Fibroblast of the aortic adventitia (primary cell): ENCODE measurements at regions not wholly inside any gene's neighbourhood (a gene's known extent, or its start where the extent isn't known, plus 50 kb on each side); places are given as distances from the start of the nearest gene placed in this dataset.
A peak's percentile ranks its signal among the peaks of the same experiment; 100 is the strongest.

Experiments
- DNase-seq: peaks from one replicate; pipeline ENCODE4 v3.0.0-alpha.2; 2010; ENCODE audit warnings: low read depth
- H3K4me3 ChIP-seq: 2 replicates; pipeline ENCODE4 v1.5.1; 2011; ENCODE audit warnings: low read depth, mild to moderate bottlenecking, control low read depth, low read length, moderate library complexity
- TF ChIP-seq, protein P1 (sequence below): IDR thresholded peaks from 2 replicates; pipeline ENCODE4 v1.5.1; 2011; ENCODE audit warnings: mild to moderate bottlenecking, low read length, control low read depth, inconsistent platforms; ENCODE audit not compliant: insufficient read depth

DNA sequence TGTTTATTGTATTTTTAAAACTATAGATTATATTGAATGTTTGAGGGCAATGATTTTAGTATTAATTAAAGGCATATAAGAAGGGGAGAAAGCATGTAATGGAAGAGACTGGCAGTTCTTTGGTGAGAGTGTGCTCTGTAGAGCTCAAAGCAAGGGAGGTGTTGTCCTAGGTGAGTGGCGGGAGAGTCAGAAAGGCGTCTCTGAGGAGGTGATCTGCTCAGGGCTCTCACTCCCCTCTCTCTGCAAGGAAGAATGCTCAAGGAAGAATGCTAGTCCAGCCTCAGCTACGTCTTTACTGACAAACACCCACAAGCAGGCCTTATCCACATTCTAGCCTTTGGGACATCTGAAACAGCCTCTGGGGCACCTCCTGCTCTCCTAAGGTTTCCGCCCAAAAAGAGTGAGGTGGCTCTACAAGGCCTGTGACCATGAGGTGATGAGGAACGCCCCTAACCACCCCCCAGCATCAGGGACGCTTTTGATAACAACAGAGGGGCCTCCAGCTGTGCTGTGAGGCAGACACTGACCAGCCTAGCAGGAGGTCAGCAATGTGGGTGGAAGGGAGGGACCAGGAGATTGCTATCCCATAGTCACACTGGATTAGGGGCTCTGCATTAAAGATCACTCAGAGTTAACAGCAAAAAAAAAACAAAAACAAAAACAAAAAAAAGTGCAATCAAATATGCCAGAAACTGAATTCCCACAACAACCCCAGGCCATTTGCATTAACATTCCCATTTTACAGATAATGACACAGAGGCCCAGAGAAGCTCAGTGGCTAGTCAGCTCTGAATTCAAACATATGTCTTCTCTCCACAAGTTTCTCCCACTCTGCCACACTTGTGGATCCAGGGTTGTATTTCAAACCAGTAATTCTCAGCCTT, 202.2 kb upstream of the CTNNB1 start:
- no peak overlapping the region for H3K4me3 ChIP-seq
- TF ChIP-seq, protein P1, sequence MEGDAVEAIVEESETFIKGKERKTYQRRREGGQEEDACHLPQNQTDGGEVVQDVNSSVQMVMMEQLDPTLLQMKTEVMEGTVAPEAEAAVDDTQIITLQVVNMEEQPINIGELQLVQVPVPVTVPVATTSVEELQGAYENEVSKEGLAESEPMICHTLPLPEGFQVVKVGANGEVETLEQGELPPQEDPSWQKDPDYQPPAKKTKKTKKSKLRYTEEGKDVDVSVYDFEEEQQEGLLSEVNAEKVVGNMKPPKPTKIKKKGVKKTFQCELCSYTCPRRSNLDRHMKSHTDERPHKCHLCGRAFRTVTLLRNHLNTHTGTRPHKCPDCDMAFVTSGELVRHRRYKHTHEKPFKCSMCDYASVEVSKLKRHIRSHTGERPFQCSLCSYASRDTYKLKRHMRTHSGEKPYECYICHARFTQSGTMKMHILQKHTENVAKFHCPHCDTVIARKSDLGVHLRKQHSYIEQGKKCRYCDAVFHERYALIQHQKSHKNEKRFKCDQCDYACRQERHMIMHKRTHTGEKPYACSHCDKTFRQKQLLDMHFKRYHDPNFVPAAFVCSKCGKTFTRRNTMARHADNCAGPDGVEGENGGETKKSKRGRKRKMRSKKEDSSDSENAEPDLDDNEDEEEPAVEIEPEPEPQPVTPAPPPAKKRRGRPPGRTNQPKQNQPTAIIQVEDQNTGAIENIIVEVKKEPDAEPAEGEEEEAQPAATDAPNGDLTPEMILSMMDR: no peak
- DNase-seq: no peak

DNA sequence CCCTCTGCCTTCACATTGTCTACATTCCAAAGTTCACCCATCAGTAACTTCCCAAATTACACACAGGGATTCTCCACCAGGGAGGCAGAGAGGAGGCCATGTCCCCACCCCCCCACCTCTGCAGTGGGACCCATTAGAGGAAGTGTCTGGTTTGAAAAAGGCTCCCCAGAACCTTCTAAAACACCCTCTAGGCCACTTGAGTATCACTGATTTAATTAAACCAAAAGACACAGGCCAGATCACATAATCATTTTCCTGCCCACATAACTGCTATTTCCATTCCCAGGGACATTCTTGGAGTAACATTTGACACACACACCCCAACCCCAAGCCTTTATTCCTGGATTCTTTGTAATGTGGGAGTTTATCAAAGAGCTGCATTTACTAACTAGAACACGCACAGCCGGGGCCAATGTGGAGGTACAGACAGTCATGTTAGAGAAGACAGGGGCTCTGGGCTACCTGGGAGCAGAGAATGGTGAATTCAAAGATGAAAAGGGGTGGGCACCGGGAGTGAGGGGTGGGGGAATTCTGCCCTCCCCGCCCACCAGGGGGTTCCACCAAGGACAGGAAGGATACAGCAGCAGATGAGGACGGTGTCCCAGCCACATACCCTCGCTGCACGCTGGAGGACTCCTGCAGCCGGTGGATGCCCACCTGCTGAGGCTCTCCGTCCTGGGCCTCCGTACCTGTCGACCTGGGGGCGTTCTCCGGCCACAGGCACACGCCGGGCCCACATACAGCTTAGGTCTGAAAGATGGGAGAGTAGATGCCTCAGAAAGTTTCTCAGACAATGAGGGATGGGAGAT, 201.4 kb upstream of the CTNNB1 start:
- TF ChIP-seq, protein P1: no peak
- no peak overlapping the region for H3K4me3 ChIP-seq
- no peak for DNase-seq

DNA sequence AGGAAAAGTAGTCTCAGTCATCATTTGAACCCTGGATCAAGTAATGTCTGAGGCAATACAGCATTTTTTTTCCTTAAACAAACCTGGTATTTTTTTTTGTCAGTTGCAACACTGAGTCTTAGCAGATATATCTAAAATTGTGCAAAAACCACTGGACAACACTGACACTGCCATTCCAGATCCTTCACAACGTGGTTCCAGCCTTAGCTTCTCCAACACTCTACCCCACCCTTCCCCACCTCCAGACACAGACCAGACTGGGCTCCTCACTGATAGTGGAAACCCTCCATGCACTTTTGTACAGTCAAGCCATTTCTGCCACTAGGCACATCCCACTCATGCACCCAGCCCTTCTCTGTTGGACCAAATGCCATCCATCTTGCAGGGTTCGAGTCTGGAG, 199.6 kb upstream of the CTNNB1 start:
- no peak for DNase-seq
- no peak overlapping the region for H3K4me3 ChIP-seq
- TF ChIP-seq, protein P1: no peak

DNA sequence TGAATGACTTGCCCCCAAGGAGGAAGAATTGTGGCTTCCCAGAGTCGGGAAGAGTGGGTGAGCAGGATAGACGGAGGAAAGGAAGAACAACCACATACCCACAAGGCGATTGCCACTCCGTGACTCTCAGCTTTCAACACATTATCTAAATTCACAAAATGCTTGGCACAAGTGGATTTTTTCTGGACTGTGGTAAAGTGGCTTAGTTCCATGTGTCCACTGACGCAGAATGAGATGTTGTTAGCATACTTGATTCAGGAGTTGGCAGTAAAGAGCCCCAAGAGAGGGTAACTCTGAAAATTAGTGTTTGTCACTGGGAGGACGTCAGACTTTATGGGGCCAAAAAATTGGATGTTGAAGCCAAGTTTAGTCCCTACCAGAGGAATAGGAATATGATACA, 198.8 kb upstream of the CTNNB1 start:
- DNase-seq: peak; percentile 25
- TF ChIP-seq, protein P1: no peak

DNA sequence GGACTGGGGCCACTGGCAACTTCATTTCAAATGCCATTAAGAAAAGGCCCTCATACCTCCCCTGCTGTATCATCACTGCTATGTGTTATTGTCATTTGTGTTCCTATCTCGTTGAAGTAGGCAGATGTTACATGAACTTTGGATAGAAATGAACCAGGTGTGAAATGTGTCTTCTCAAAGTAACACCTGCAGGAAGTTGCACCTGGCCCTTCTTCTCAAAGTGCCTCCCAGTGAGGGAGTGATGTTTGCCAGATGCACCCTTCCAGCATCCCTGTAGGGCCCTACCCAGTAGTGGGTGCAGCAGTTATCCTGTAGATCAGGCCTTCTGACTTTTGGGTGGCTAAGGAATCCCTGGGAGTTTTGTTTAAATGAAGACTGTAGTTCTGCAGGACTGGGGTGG, 197.7 kb upstream of the CTNNB1 start:
- TF ChIP-seq, protein P1: no peak
- DNase-seq: no peak
- H3K4me3 ChIP-seq: no peak overlapping the region

More for the DNA sequence above, 198.8 kb upstream of the CTNNB1 start:
- H3K4me3 ChIP-seq: no peak overlapping the region

DNA sequence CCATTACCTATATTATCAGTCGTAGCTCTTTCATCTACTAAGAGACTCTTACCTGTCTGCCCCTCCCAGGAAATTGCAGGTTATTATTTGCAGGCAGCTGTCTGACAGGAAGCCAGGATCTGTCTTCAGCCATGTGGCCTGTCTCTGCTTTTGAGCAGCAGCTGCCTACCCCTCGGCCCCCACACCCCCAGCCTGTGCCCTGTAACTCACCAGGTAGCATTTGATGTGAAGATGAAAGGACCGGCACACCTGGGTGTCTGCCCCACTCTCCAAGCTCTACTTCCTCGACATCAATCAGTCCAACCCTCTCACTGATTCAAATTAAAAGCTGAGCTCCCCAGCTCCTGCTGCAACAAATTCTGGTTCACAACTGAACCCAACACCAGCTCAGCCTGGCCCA, 197.2 kb upstream of the CTNNB1 start:
- H3K4me3 ChIP-seq: no peak overlapping the region
- DNase-seq: no peak
- TF ChIP-seq, protein P1: no peak
